Effector memory CD8-positive, alpha-beta T cell (primary cell): ENCODE measurements at regions not wholly inside any gene's neighbourhood (a gene's known extent, or its start where the extent isn't known, plus 50 kb on each side); places are given as distances from the start of the nearest gene placed in this dataset.

Experiments
- ATAC-seq: fragments of 150-1000 bp; cut with Tn5 transposase; replicated peaks from 2 replicates; pipeline ENCODE4 v1.10.0; 2021; ENCODE audit warnings: mild to moderate bottlenecking, moderate library complexity
- DNase-seq, 3 experiments: peaks; one replicate each; pipeline ENCODE4 v3.0.0; 2021
- H3K27ac Mint-ChIP-seq, 2 donors: one replicate each; pipeline ENCODE4 v1.8.0; 2022; ENCODE audit warnings: mild to moderate bottlenecking in 2 of 2, mixed read lengths in 2 of 2, moderate library complexity in 2 of 2
- H3K27me3 Mint-ChIP-seq, 2 donors: one replicate each; pipeline ENCODE4 v1.8.0; 2022; ENCODE audit warnings: mixed read lengths in 2 of 2
- H3K36me3 Mint-ChIP-seq: one replicate; pipeline ENCODE4 v1.8.0; 2022; ENCODE audit warnings: mild to moderate bottlenecking, moderate library complexity, mixed read lengths; ENCODE audit not compliant: insufficient read depth
- H3K4me1 Mint-ChIP-seq, 2 donors: one replicate each; pipeline ENCODE4 v1.8.0; 2022; ENCODE audit warnings: low read depth in 2 of 2, mixed read lengths in 2 of 2
- H3K4me3 Mint-ChIP-seq, 2 donors: one replicate each; pipeline ENCODE4 v1.8.0; 2022; ENCODE audit warnings: mild to moderate bottlenecking in 2 of 2, mixed read lengths in 2 of 2, moderate library complexity in 2 of 2
- H3K9me3 Mint-ChIP-seq, 2 donors: one replicate each; pipeline ENCODE4 v1.8.0; 2022; ENCODE audit warnings: mixed read lengths in 2 of 2

DNA sequence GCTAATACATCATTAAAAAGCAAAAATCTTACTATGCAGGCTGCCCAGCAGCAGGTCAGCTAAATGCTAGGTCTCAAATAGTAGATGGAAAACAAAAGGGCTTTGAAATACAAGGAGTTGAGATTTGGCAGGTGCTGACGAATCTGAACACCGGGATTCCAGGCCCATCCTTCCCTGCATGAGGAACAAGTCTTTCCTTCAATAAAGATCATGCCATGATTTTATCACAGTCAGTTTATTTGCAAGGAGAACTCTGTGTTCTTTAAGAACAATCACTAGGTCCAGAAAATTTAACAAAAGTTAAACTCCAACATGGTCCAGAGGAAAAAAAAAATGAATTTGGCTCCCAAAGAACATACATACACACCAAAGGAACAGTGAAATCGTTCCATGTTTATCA, 551.4 kb downstream of the SLITRK6 start:
- Mint-ChIP-seq H3K36me3 (no peaks in the 10 kb centered on the region), H3K27me3 (no peaks in the 10 kb centered on the region), H3K27ac (no peak overlapping the region), H3K4me1 (no peaks in the 10 kb centered on the region), H3K9me3 (peaks cover 0 to 5% of the 10 kb centered on the region in 2 donors), H3K4me3 (no peak overlapping the region)
- DNase-seq (no peak), ATAC-seq (no peak)

DNA sequence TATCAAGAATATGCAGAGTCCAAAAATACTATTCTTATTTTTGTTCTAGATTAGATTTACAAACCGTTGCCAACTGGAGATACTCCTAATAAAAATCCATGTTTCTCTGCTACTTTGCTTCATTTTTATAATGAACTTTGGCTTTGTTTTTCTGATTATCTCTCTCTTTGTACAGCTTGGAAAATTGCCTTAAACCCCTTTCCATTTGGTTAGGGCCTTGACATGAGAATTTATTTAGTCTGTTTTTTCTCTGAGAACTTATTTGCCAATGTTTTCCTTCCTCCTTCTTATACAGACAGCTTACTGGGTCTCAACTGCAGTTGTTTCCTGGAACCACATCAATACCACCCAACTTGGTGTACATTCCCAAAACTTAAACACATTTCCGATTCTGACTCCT, 555.4 kb downstream of the SLITRK6 start:
- H3K27me3 Mint-ChIP-seq: no peaks in the 10 kb centered on the region
- no peak overlapping the region for H3K27ac Mint-ChIP-seq
- DNase-seq (no peak), ATAC-seq (no peak)
- no peak overlapping the region for H3K4me3 Mint-ChIP-seq
- no peaks in the 10 kb centered on the region for H3K4me1 Mint-ChIP-seq
- peaks cover 8% of the 10 kb centered on the region in 2 donors for H3K9me3 Mint-ChIP-seq
- H3K36me3 Mint-ChIP-seq: no peaks in the 10 kb centered on the region

DNA sequence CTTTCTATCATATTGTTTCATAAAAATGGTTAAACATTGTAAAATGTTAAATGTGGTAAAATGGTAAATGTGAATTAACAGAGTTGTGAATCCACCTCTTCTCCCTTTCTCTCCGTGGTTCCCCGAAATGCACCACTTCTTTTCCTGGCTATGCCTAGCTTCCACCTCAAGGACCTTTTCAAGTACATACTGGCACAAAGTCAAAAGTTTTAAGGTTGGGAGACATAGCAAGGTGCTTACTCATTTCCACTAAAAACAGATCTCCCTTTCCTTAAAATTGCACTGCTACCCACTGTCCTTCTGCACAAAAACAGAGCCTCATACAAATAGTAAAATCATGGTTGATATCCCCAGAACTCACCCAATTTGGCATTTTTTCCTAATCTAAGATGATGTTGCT, 558.2 kb downstream of the SLITRK6 start:
- Mint-ChIP-seq H3K27me3 (no peaks in the 10 kb centered on the region), H3K4me3 (no peak overlapping the region), H3K4me1 (no peaks in the 10 kb centered on the region), H3K27ac (no peak overlapping the region), H3K9me3 (peaks cover 8% of the 10 kb centered on the region in 2 donors), H3K36me3 (no peaks in the 10 kb centered on the region)
- ATAC-seq (no peak), DNase-seq (no peak)

DNA sequence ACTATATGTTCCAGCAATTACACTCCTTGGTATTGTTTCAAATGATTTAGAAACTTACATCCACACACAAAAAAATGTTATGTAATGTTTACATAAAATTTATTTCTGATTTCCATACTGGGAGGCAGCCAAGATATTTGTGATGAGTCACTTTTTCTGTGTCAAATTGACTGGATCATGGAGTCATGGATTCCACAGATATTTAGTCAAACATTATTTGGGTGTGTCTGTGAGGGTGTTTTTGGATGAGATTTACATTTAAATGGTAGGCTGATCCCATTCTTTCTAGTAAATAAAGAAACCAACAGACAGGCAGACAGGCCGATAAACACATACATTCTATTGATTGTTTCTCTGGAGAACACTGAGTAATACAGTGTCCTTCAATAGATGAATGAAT, 562.8 kb downstream of the SLITRK6 start:
- peaks cover 4 to 7% of the 10 kb centered on the region in 2 donors for H3K9me3 Mint-ChIP-seq
- H3K4me1 Mint-ChIP-seq: no peaks in the 10 kb centered on the region
- H3K27me3 Mint-ChIP-seq: no peaks in the 10 kb centered on the region
- H3K27ac Mint-ChIP-seq: no peak overlapping the region
- DNase-seq (no peak), ATAC-seq (no peak)
- no peaks in the 10 kb centered on the region for H3K36me3 Mint-ChIP-seq
- H3K4me3 Mint-ChIP-seq: no peak overlapping the region

DNA sequence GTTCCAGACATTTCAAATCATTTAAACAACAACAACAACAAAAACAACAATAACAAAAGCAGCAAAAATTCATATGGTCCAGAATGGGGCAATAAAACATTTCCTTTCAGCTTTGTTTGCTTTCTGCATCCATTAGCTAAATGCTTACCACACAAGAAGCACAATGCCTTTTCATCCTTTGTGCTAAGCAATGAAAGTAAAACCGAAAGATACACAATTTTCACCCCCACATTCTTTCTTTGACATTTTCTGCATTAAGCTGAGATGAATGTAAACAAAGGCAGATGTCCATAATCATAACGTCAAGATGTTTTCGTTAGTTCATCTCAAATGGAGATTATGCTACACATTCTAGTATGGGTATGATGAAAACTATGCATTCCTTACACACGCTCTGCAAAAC, 568.5 kb downstream of the SLITRK6 start:
- Mint-ChIP-seq H3K27me3 (no peaks in the 10 kb centered on the region), H3K9me3 (peaks cover 0 to 2% of the 10 kb centered on the region in 2 donors), H3K36me3 (no peaks in the 10 kb centered on the region), H3K27ac (no peak overlapping the region), H3K4me1 (no peaks in the 10 kb centered on the region), H3K4me3 (no peak overlapping the region)
- DNase-seq (no peak), ATAC-seq (no peak)

DNA sequence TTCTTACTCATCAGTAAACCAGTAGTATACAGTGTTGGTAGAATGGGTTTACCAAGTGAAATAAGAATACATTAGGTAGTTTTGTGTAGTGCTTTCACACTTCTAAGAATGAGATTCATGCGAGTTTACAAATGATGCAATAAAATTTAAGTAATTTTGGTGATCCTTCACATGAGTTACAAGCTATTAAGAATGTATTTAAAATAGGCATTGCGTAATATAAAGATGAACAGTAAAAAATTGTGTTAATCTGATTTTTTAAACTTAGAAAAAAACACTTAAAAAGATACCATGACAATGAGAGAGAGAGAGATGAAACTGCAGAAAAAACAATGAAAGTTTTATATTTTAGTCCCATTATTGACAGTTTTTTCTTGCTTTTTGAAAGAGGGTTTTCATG, 570.5 kb downstream of the SLITRK6 start:
- Mint-ChIP-seq H3K36me3 (no peaks in the 10 kb centered on the region), H3K27ac (no peak overlapping the region), H3K4me3 (no peak overlapping the region), H3K4me1 (no peaks in the 10 kb centered on the region), H3K27me3 (no peaks in the 10 kb centered on the region), H3K9me3 (peaks cover 0 to 2% of the 10 kb centered on the region in 2 donors)
- DNase-seq (no peak), ATAC-seq (no peak)

DNA sequence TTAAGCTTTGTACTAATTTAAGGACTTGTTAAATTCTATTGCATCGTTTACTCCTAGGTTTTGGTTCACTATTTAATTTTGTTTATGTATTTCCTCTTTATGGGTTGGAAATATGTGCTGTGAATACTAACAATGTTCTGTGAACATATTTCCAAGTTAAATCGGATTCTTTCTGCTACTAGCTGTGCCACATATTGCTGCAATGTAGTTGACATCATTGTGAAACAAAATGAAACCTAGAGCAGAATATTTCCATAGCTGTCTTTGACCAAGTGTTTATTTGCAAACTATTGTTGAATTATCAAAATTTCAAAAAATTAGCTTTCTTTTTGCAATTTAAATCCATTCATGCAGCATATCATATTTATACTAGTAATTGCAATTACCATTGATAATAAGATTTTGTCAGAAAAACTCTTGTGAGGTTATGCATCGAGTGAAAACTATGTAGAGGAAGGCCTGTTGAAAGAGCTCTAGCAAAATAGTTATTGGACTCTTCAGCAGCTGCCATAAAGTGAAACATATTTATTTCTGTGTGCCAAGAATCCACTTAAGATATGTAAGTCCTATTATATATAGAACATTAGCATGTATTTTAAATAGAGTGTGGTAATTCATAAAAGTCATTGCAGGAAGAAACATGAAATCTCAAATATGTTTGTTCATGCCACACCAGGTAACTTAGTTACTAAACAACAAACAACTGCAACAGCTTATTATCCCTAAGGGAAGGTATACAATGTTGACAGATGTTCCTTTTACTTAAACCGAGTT, 575.1 kb downstream of the SLITRK6 start:
- Mint-ChIP-seq H3K4me1 (no peaks in the 10 kb centered on the region), H3K36me3 (no peaks in the 10 kb centered on the region), H3K27me3 (no peaks in the 10 kb centered on the region), H3K27ac (no peak overlapping the region), H3K4me3 (no peak overlapping the region), H3K9me3 (peaks cover 7 to 13% of the 10 kb centered on the region in 2 donors)
- ATAC-seq (no peak), DNase-seq (no peak)

DNA sequence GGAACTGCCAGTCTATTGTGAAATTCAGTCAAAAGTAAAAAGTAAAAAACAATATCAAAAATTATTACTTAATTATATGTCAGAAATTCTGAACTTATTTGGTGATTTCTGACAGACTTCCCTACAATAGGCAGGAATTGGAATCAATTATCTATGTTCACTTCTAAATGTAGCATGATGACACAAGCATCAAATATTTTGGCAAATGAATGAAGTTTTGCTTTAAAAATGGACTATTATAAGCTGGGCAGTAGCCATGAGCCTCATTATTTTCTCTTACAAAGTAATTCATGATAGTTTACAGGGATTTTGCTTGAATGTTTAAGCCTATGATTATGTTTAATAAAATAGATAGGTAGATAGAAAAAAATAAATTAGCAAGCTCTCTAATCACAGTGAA, 582.6 kb downstream of the SLITRK6 start:
- ATAC-seq (no peak), DNase-seq (no peak)
- no peaks in the 10 kb centered on the region for H3K4me1 Mint-ChIP-seq
- H3K27me3 Mint-ChIP-seq: no peaks in the 10 kb centered on the region
- no peak overlapping the region for H3K4me3 Mint-ChIP-seq
- no peak overlapping the region for H3K27ac Mint-ChIP-seq
- H3K9me3 Mint-ChIP-seq: peaks cover 6 to 13% of the 10 kb centered on the region in 2 donors
- H3K36me3 Mint-ChIP-seq: no peaks in the 10 kb centered on the region

DNA sequence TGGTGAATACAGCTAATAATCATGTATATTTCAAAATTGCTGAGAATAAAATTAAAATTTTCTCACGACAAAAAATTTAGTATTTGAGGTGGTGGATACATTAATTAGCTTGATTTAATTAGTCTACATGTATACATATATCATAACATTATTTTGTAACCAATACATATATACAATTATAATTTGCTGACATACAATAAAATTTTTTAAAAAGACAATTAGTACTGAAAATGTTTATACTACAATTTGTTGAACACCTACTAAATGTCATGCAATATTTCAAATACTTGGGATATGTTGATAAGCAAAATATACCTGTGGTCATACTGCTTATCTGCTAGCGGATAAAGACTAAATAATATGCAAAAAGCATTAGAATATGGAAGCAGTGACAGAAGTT, 586.5 kb downstream of the SLITRK6 start:
- DNase-seq: no peak
- Mint-ChIP-seq H3K27me3 (no peaks in the 10 kb centered on the region), H3K4me3 (no peak overlapping the region), H3K36me3 (no peaks in the 10 kb centered on the region), H3K27ac (no peak overlapping the region), H3K4me1 (no peaks in the 10 kb centered on the region), H3K9me3 (peaks cover 0 to 3% of the 10 kb centered on the region in 2 donors)
- ATAC-seq: no peak

DNA sequence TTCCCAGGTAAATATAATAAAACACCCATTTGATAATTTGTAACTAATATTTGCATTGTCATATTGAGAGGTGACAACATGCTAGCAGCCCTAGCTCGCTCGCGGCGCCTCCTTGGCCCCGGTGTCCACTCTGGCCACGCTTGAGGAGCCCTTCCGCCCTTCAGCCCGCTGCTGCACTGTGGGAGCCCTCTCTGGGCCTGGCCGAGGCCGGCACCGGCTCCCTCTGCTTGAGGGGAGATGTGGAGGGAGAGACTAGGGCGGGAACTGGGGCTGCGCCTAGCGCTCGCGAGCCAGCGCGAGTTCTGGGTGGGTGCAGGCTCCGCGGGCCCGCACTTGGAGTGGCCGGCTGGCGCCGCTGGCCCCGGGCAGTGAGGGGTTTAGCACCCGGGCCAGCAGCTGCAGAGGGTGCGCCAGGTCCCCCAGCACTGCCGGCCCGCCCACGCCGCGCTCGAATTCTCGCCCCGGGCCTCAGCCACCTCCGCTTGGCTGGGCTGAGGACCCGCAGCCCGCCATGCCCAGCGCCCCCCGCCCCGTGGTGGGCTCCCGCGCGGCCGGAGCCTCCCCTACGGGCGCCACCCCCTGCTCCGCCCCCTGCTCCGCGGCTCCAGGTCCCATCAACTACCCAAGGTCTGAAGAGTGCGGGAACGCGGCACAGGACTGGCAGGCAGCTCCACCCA, 594.4 kb downstream of the SLITRK6 start:
- ATAC-seq (no peak), DNase-seq (no peak)
- no peaks in the 10 kb centered on the region for H3K36me3 Mint-ChIP-seq
- H3K4me1 Mint-ChIP-seq: no peaks in the 10 kb centered on the region
- H3K4me3 Mint-ChIP-seq: no peak overlapping the region
- H3K27me3 Mint-ChIP-seq: no peaks in the 10 kb centered on the region
- H3K9me3 Mint-ChIP-seq: peaks cover 7 to 8% of the 10 kb centered on the region in 2 donors
- H3K27ac Mint-ChIP-seq: no peak overlapping the region

DNA sequence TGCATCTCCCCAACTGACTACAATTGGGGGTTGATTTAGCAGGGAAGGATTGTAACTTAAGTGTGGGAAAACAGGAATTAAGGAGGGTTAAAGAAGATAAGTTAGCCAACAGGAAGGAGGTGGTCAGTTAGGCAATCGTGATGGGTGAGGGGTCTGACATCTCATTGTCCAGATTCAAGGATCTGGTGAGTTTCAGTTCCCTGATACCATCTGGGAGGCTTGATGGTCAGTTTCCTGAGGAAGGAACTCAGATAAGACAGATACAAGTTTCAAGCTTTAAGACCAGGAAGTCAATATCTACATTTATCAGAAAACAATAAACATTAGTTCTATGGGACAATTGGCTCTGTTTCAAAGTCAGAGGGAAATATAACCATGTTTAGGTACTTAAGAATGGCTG, 601.8 kb downstream of the SLITRK6 start:
- Mint-ChIP-seq H3K4me3 (no peak overlapping the region), H3K9me3 (peaks cover 3 to 8% of the 10 kb centered on the region in 2 donors), H3K4me1 (no peaks in the 10 kb centered on the region), H3K36me3 (no peaks in the 10 kb centered on the region), H3K27me3 (no peaks in the 10 kb centered on the region), H3K27ac (no peak overlapping the region)
- ATAC-seq (no peak), DNase-seq (no peak)

DNA sequence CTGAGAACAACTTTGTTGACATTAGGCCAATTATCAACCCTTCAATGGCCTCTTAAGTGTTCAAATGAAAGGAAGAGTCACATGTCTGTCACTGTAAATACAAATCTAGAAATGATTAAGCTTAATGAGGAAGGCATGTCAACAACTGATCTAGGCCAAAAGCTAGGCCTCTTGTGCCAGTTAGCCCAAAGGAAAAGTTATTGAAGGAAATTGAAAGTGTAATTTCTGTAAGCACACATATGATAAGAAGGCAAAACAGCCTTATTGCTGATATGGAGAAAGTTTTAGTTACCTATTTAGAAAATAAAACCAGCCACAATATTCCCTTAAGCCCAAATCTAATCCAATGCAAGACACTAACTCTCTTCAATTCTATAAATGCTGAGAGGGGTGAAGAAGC, 604.7 kb downstream of the SLITRK6 start:
- no peak overlapping the region for H3K4me3 Mint-ChIP-seq
- no peaks in the 10 kb centered on the region for H3K4me1 Mint-ChIP-seq
- ATAC-seq (no peak), DNase-seq (no peak)
- no peak overlapping the region for H3K27ac Mint-ChIP-seq
- no peaks in the 10 kb centered on the region for H3K36me3 Mint-ChIP-seq
- H3K27me3 Mint-ChIP-seq: no peaks in the 10 kb centered on the region
- H3K9me3 Mint-ChIP-seq: no peaks in the 10 kb centered on the region

DNA sequence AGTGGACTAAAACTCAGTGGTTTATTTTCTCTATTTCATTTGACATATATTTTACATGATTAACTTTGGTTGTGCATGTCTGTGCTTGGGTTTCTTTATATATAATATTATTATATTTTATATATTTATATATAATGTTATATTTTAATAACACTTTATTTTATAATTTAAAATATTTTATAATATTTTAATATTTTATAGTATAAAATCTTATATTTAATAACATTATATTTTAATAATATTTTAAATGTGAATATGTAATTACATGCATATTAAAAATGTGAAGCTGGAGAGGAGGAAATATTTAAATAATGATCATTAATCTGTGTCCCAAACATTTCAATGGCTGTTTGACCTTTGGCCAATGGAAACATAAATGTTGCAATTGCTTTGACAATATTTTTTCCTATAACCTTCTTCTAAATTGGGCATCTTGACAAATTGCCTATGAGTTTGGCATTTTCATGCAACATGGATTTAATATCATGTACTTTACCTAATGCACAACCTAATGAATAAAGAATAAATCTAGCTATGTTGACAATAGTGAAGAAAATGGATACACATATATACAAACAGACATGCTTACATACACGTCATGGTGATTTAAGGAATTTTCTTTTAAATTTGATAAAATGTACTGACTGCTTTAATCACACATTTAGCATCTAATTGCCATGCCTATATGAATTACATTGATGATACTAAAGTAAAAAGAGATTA, 607.1 kb downstream of the SLITRK6 start:
- Mint-ChIP-seq H3K9me3 (peaks cover 0 to 6% of the 10 kb centered on the region in 2 donors), H3K36me3 (no peaks in the 10 kb centered on the region), H3K4me3 (no peak overlapping the region), H3K27ac (no peak overlapping the region), H3K27me3 (no peaks in the 10 kb centered on the region), H3K4me1 (no peaks in the 10 kb centered on the region)
- ATAC-seq (no peak), DNase-seq (no peak)
